22Rv1 (cell line): ENCODE measurements at regions not wholly inside any gene's neighbourhood (a gene's known extent, or its start where the extent isn't known, plus 50 kb on each side); places are given as distances from the start of the nearest gene placed in this dataset.

Source experiments
- CTCF ChIP-seq: fragments of 450-650 bp; IDR thresholded peaks from 2 replicates; pipeline ENCODE4 v1.5.1; 2017; ENCODE audit warnings: mild to moderate bottlenecking
- ZFX ChIP-seq: fragments of 450-650 bp; IDR thresholded peaks from 2 replicates; pipeline ENCODE4 v1.6.1; 2017; ENCODE audit warnings: antibody characterized with exemption, borderline replicate concordance

DNA sequence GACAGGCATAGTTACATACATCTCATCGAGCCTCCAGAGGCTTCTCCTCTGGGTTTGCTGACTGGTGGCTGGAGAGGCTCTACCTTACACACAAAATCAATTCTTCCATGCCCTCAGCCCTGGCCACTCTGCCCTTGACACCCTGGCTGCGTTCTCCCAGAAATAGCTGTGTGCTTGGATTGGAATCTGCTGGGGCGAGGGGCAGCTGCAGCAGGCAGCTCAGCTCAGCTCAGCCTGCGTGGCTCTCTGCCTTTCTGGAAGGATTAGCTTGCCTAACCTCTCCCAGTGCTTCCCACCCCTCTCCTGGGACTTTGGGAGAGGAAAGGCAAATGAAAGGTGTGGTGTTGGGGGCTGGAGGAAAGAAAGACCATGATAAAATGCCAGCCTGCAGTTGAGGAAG lies 216.1 kb downstream of the ENGASE start:
- TF ChIP-seq CTCF, result no peak
- TF ChIP-seq ZFX, result no peak
